OCI-LY7 (cell line): ENCODE measurements at regions not wholly inside any gene's neighbourhood (a gene's known extent, or its start where the extent isn't known, plus 50 kb on each side); places are given as distances from the start of the nearest gene placed in this dataset.

Source experiments
- BruUV-seq: library from RNA; stranded (reverse); fragments of 400-500 nt; replicated peaks from 2 replicates; lab custom pipeline; 2021; lab: Mats Ljungman, UMichigan
- CTCF ChIA-PET: fragments of 300-600 bp; sonication (Branson Sonifier 250); formaldehyde crosslinking; loops from one replicate; lab custom pipeline; 2022; ENCODE audit warnings: antibody characterized with exemption; ENCODE audit not compliant: unreplicated experiment; lab: Charles Lee
- POLR2A ChIA-PET: fragments of 300-600 bp; sonication (Branson Sonifier 250); formaldehyde crosslinking; loops from one replicate; lab custom pipeline; 2022; ENCODE audit warnings: antibody characterized with exemption; lab: Charles Lee
- DNase-seq: peaks from one replicate; pipeline ENCODE4 v3.0.0-alpha.2; 2015; ENCODE audit warnings: low spot score
- H2AFZ ChIP-seq: fragments of 200-600 bp; sonication (generic), shearing (Covaris generic); 2 replicates; pipeline ENCODE4 v1.6.1; 2014; ENCODE audit warnings: mild to moderate bottlenecking, antibody characterized with exemption, low read length, moderate library complexity
- H3K27ac ChIP-seq: fragments of 200-600 bp; sonication (generic); 2 replicates; pipeline ENCODE4 v1.5.1; 2014; ENCODE audit warnings: mixed run types, low read depth, mild to moderate bottlenecking, moderate library complexity, low read length, inconsistent platforms; ENCODE audit not compliant: poor library complexity, severe bottlenecking
- H3K36me3 ChIP-seq: fragments of 200-600 bp; sonication (generic); 2 replicates; pipeline ENCODE4 v1.6.1; 2014; ENCODE audit warnings: mild to moderate bottlenecking, antibody characterized with exemption, low read length, moderate library complexity, mixed read lengths; ENCODE audit not compliant: insufficient read depth
- H3K4me1 ChIP-seq: fragments of 200-600 bp; sonication (generic); 2 replicates; pipeline ENCODE4 v1.5.1; 2014; ENCODE audit warnings: mild to moderate bottlenecking, low read length; ENCODE audit not compliant: insufficient read depth, poor library complexity, severe bottlenecking
- H3K4me2 ChIP-seq: fragments of 200-600 bp; sonication (generic); 2 replicates; pipeline ENCODE4 v1.6.1; 2014; ENCODE audit warnings: mild to moderate bottlenecking, low read length
- H3K4me3 ChIP-seq: fragments of 200-600 bp; sonication (generic); 2 replicates; pipeline ENCODE4 v1.5.1; 2014; ENCODE audit warnings: mild to moderate bottlenecking, low read depth, low read length; ENCODE audit not compliant: poor library complexity, severe bottlenecking
- H3K79me2 ChIP-seq: fragments of 200-600 bp; sonication (generic); 2 replicates; pipeline ENCODE4 v1.6.1; 2016; ENCODE audit warnings: low read depth, mild to moderate bottlenecking, low read length, moderate library complexity, mixed read lengths; ENCODE audit not compliant: insufficient read depth
- H3K9me2 ChIP-seq: fragments of 200-600 bp; sonication (generic); 2 replicates; pipeline ENCODE4 v1.6.1; 2016; ENCODE audit warnings: mild to moderate bottlenecking, low read length, mixed read lengths; ENCODE audit not compliant: insufficient read depth
- H3K9me3 ChIP-seq: fragments of 200-600 bp; sonication (generic); 2 replicates; pipeline ENCODE4 v1.6.1; 2014; ENCODE audit warnings: mild to moderate bottlenecking, mixed run types, low read length, mixed read lengths
- H4K20me1 ChIP-seq: fragments of 200-600 bp; sonication (generic); 2 replicates; pipeline ENCODE4 v1.6.1; 2014; ENCODE audit warnings: mild to moderate bottlenecking, antibody characterized with exemption, low read length, moderate library complexity, mixed read lengths; ENCODE audit not compliant: insufficient read depth
- CTCF ChIP-seq: fragments of 200-600 bp; sonication (generic); conservative IDR thresholded peaks from 2 replicates; pipeline ENCODE4 v1.5.1; 2014; ENCODE audit warnings: mild to moderate bottlenecking, antibody characterized with exemption, low read length, moderate library complexity, mixed read lengths
- EZH2phosphoT487 ChIP-seq: fragments of 200-600 bp; sonication (generic); IDR thresholded peaks from 2 replicates; pipeline ENCODE4 v1.6.1; 2018; ENCODE audit warnings: low read depth, borderline replicate concordance, mild to moderate bottlenecking, mixed run types, antibody characterized with exemption, low read length, moderate library complexity, mixed read lengths
- intact Hi-C: fragments of 100-400 bp; cut with micrococcal nuclease; formaldehyde crosslinking; loops from one replicate; pipeline ENCODE4 v1.10.0; 2022; ENCODE audit not compliant: unreplicated experiment

- ChIA-PET CTCF (no interaction called here), POLR2A (no interaction called here)
- DNase-seq = no peak
- Histone ChIP-seq H3K4me2 (no peak overlapping the region), H3K4me3 (no peak overlapping the region), H3K27ac (no peak overlapping the region), H2AFZ (no peak overlapping the region), H3K4me1 (no peaks in the 10 kb centered on the region), H3K36me3 (no peaks in the 10 kb centered on the region), H3K79me2 (no peaks in the 10 kb centered on the region), H3K9me3 (no peaks in the 10 kb centered on the region), H3K9me2 (no peaks in the 10 kb centered on the region), H4K20me1 (no peaks in the 10 kb centered on the region)
- BruUV-seq = no TSS peak
- TF ChIP-seq CTCF = no peak
- TF ChIP-seq EZH2phosphoT487 = no peak
- intact Hi-C loops = no loop called here
These were observed 202.1 kb upstream of the KLF4 start for GRCh38 chr9:107691664-107692063.

- ChIA-PET POLR2A (no interaction called here), CTCF (no interaction called here)
- Histone ChIP-seq H3K4me2 (no peak overlapping the region), H3K36me3 (no peaks in the 10 kb centered on the region), H2AFZ (no peak overlapping the region), H4K20me1 (no peaks in the 10 kb centered on the region), H3K9me2 (no peaks in the 10 kb centered on the region), H3K4me3 (no peak overlapping the region), H3K79me2 (no peaks in the 10 kb centered on the region), H3K27ac (no peak overlapping the region), H3K4me1 (no peaks in the 10 kb centered on the region), H3K9me3 (no peaks in the 10 kb centered on the region)
- TF ChIP-seq EZH2phosphoT487 = no peak
- TF ChIP-seq CTCF = no peak
- intact Hi-C loops = no loop called here
- no peak for DNase-seq
- no TSS peak for BruUV-seq
These were observed 200.5 kb upstream of the KLF4 start for GRCh38 chr9:107690021-107690420.

GRCh38 chr9:107688728-107689127, 199.2 kb upstream of the KLF4 start:
- ChIA-PET CTCF (no interaction called here), POLR2A (no interaction called here)
- H3K79me2 ChIP-seq = no peaks in the 10 kb centered on the region
- TF ChIP-seq EZH2phosphoT487 (no peak), CTCF (no peak)
- no peak overlapping the region for H3K4me3 ChIP-seq
- no peaks in the 10 kb centered on the region for H3K9me3 ChIP-seq
- no TSS peak for BruUV-seq
- H3K27ac ChIP-seq = no peak overlapping the region
- H3K4me2 ChIP-seq = no peak overlapping the region
- no peaks in the 10 kb centered on the region for H4K20me1 ChIP-seq
- H3K4me1 ChIP-seq = no peaks in the 10 kb centered on the region
- no peaks in the 10 kb centered on the region for H3K9me2 ChIP-seq
- DNase-seq = no peak
- intact Hi-C loops = no loop called here
- no peaks in the 10 kb centered on the region for H3K36me3 ChIP-seq
- no peak overlapping the region for H2AFZ ChIP-seq
